HG03457 (cell line): ENCODE measurements at regions not wholly inside any gene's neighbourhood (a gene's known extent, or its start where the extent isn't known, plus 50 kb on each side); places are given as distances from the start of the nearest gene placed in this dataset.

Experiments used
- ATAC-seq: cut with Tn5 transposase; IDR thresholded peaks from one replicate; pipeline ENCODE4 v1.9.1; 2021; ENCODE audit warnings: moderate number of reproducible peaks; ENCODE audit not compliant: unreplicated experiment

GRCh38 chr14:25103820-25104219, 53.9 kb upstream of the STXBP6 start:
- no peak for ATAC-seq

- ATAC-seq = no peak
Observed at GRCh38 chr14:25103271-25103670, 53.3 kb upstream of the STXBP6 start.

DNA sequence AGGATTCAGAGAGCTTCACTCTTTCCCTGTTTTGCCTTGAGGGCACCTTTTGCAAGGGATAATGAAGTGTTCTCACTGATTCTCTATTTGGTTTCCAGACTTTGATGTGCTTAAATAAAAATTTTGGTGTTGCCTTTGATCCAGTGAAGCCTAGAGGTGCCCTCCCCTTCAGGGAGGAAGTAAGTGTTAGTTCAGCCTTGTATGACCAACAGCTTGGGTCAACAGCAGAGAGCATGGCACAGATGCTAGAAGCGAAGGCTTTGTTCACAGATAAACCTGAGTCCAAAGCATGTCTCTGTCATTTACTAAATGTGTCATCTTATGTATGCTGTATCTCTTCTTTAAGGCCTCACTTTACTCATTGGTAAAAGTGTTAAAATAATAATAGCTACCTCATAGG, 52.8 kb upstream of the STXBP6 start:
- no peak for ATAC-seq

- ATAC-seq = no peak
Observed at GRCh38 chr14:25101276-25101675, 51.3 kb upstream of the STXBP6 start.
